SKM-1 treated with dmso at 0.1 percent for 144 hours (cell line): ENCODE measurements at regions not wholly inside any gene's neighbourhood (a gene's known extent, or its start where the extent isn't known, plus 50 kb on each side); places are given as distances from the start of the nearest gene placed in this dataset.
"Not testable (repeated sequence)": the region's sequence is repeated elsewhere in the genome, so short reads cannot be mapped to it uniquely, and the experiment has no call there.

Experiments used
- DNase-seq: peaks from one replicate; lab custom pipeline; 2025; ENCODE audit not compliant: unreplicated experiment; lab: John Stamatoyannopoulos, UW

- DNase-seq, result no peak
Observed at GRCh38 chr4:81319657-81320056, 104.6 kb upstream of the PRKG2 start.

DNA sequence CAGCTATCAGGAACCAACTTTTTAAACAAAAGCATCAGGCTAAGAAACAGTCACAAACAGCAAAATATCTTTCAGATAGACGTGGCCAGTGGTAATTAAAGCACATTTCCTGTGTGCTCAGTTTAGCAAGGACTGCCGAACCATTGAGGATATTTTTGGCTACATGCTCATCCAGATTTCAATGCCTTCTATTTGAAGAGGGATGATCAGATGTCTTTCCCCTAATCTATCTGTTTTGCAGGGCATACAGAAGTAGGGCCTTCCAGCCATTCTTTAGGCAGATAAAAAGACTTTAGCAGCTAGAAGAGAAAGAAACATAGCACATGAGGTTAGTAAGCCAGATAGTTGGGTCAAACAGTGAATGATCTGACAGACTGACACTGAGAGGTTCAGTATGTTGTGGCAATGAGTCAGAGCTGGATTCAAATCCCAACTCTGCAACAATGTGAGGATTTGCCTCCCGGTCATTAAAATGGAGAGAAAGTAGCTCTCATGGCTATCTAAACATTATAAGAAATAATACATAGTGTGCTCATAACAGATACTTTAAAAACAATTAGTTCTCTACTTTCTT is 100.0 kb upstream of the PRKG2 start:
- no peak for DNase-seq

GRCh38 chr4:81314196-81314896 is 99.3 kb upstream of the PRKG2 start:
- DNase-seq, result no peak

- no peak for DNase-seq
Observed at GRCh38 chr4:81307991-81308390, 93.0 kb upstream of the PRKG2 start.

GRCh38 chr4:81304871-81305270 is 89.8 kb upstream of the PRKG2 start:
- no peak for DNase-seq

DNA sequence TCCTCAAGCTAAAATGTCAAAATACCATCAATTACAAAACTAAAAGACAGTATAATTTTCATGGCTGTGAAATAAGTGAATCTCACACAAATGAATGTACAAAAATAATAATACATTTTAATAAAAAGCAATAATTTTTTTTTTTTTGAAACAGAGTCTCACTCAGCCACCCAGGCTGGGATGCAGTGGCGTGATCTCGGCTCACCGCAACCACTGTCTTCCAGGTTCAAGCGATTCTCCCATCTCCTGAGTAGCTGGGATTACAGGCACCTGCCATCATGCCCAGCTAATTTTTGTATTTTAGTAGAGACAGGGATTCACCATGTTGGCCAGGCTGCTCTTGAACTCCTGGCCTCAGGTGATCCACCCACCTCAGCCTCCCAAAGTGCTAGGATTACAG is 85.3 kb upstream of the PRKG2 start:
- DNase-seq, result not testable (repeated sequence)

DNA sequence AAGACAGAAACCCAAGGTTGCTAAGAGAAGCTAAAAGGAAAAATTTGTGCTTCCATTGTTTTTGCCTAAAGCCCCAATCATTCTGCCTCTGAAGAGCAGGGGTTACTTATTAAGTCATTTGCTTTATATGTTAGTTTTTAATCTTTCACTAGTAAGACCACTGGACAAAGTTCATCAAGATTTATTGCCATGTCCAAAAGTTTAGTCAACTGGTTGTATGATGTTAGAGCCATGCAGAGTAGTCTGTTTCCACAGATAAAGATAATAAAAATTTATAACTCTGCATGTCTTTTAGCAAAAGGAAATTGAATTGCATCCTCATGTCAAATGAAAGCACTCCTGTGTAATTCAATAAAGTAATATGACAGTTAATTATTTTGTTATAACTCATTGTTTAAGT is 75.8 kb upstream of the PRKG2 start:
- DNase-seq, result no peak

DNA sequence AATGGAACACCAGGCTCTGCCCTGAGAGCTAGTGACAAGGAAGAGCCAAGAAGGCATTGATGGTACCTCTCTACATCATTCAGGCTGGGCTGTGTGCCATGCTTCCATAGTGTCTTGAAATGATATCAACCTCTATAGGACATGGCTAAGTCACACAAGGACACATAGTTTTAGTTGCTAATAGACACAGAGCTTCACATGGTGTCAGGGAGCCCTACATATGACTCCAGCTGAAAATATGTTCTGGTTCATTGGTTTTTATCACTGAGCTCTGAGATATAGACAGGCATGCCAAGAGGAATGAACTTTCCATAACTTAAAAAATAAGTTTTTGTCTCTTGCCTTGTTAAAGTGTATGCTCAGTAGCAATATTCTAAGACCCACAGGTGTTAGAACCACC is 72.1 kb upstream of the PRKG2 start:
- DNase-seq, result no peak

GRCh38 chr4:81282131-81282530 is 67.1 kb upstream of the PRKG2 start:
- DNase-seq, result no peak

DNA sequence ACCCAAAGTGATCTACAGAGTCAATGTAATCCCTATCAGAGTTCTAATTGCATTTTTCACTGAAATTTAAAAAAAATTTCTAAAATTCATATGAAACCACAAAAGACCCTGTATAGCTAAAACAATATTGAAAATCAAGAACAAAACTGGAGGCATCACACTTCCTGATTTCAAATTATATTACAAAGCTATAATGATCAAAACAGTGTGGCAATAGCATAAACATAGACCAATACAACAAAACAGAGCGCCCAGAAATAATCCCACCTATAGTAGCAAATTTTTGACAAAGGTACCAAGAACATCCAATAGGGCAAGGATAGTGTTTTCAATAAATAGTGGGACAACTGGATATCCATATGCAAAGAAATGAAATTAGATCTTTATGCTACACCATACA is 59.4 kb upstream of the PRKG2 start:
- DNase-seq, result no peak

DNA sequence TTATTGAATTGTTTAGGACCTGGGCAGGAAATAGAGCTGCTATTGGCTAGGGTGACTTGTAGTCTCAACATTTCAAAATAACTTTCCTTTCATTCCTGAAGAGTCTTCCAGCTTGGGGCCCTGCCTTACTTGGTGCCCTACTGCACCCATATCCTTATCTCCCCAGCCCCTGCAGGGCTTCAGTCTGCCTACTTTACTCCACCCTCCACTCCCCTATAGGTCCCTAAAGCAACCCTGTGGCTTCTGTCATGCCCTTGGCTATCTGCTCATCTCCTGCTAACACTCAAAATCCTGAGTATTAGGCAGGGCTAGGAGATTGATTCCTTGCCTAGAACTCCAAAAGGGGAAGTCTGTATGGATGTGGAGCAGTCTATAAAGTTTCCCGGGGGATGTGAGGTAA is 57.6 kb upstream of the PRKG2 start:
- DNase-seq, result no peak
